ENCODE measurements at regions not wholly inside any gene's neighbourhood (a gene's known extent, or its start where the extent isn't known, plus 50 kb on each side); places are given as distances from the start of the nearest gene placed in this dataset.

GRCh38 chr12:60209933-60210332 is 614.1 kb downstream of the SLC16A7 start:
- TF ChIP-seq CTCF (IDR thresholded peaks at IDR 0.05) (no peak), MYBL2 (CRISPR knock-in tag; IDR thresholded peaks at IDR 0.05) (no peak), SP1 (CRISPR knock-in tag; conservative IDR thresholded peaks at IDR 0.05) (no peak), NFYB (CRISPR knock-in tag; conservative IDR thresholded peaks at IDR 0.05; ENCODE audit: low read depth) (no peak), ETV6 (CRISPR knock-in tag; IDR thresholded peaks at IDR 0.05) (no peak), NFE2L1 (CRISPR knock-in tag; IDR thresholded peaks at IDR 0.05) (no peak), NFATC4 (CRISPR knock-in tag; IDR thresholded peaks at IDR 0.05) (no peak), ZNF121 (CRISPR knock-in tag; IDR thresholded peaks at IDR 0.05) (no peak), ATF2 (CRISPR knock-in tag; IDR thresholded peaks at IDR 0.05; ENCODE audit: borderline replicate concordance, low read depth) (no peak), ATF1 (CRISPR knock-in tag; IDR thresholded peaks at IDR 0.05) (no peak), IRF2 (CRISPR knock-in tag; IDR thresholded peaks at IDR 0.05; ENCODE audit: borderline replicate concordance, low read depth) (no peak)
